Nucleus accumbens (tissue), 56 donors: ENCODE measurements at regions not wholly inside any gene's neighbourhood (a gene's known extent, or its start where the extent isn't known, plus 50 kb on each side); places are given as distances from the start of the nearest gene placed in this dataset.

Source experiments
- DNase-seq, 56 donors: peaks; one replicate each; lab custom pipeline; 2025; lab: John Stamatoyannopoulos, UW

DNA sequence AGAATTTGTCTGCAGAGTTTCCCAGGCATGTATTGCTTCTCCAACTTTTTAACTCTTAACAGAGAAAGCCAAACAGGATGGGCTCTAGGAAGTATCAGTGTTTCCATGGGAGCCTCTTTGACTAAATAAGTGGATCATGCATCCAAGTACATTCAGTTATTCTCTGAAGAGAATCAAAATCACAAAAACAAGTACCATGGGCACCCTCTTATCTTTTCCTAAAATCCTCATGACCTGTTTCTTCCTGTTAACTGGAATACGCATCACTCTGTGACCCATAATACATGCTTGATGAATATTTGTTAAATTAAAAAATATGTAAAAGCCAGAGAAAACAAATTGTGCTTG, 186.9 kb upstream of the MGMT start:
- DNase-seq, result no peak

DNA sequence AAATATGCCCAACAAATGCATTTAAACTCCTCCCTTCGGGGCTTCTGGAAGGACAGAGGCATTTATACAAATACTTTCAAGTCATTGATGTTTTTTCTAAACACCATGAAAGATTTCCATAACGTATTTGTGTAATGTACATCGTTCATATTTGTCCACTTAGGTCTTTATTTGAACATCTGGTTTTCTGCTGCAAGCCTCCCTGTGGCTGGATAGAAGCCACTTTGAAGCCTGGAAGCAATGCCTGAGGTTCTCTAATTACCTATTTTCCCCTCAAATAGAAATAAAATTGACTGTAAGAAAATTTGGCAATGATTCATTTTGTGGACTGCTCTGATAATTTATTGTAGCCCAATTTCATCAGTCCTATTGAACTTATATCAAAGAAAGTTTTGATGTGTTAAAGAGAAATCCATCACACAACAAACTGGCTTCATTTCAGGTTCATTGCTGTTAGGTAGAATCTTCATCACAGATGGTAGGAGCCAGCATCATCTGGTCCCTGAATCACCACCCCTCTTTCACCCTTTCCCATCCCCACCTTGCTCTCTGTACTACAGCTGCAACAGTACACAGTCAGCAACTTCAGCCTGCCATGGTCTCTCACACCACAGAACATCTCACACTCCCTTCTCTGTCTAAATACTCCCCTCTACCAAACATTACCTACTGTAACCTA, 186.0 kb upstream of the MGMT start:
- no peak for DNase-seq

DNA sequence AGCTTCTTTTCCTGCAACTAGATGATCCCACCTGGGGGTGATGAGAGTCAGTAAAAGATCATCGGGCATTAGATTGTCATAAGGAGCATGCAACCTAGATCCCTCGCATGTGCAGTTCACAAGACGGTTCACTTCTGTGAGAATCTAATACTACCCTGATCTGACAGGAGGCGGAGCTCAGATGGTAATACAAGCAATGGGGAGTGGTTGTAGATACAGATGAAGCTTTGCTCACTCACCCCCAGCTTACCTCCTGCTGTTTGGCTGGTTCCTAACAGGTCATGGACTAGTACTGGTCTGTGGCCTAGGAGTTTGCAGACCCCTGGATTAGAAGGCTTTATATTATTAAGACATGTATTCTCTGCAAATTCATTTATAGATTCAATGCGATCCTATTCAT, 181.6 kb upstream of the MGMT start:
- DNase-seq, result no peak

DNA sequence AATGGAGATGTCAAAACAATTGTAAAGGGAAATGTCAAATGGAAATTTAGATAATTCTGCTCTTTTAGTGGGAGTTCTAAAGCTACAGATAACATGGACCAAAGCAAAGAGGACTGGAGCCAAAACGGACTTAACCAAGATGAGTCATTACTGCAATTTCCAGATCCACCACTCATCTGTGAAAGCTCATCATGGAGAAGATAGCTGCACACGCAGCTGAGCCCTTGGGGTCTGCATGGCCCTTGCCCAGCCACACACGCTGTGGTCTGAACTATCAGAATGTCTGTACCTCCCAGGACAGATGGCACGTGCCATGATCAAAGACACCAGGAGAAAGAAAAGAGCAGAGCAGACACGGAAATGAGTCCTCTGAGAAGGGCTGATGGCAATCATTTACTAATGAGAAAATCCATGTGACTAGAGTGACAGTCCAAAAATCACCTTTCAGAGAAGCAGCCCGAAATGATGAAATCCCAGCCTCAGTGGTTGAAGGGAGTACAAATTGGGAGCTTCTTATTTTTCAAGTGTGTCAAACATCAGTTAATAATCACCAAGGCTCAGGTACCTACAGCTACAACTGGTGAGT, 177.9 kb upstream of the MGMT start:
- no peak for DNase-seq

DNA sequence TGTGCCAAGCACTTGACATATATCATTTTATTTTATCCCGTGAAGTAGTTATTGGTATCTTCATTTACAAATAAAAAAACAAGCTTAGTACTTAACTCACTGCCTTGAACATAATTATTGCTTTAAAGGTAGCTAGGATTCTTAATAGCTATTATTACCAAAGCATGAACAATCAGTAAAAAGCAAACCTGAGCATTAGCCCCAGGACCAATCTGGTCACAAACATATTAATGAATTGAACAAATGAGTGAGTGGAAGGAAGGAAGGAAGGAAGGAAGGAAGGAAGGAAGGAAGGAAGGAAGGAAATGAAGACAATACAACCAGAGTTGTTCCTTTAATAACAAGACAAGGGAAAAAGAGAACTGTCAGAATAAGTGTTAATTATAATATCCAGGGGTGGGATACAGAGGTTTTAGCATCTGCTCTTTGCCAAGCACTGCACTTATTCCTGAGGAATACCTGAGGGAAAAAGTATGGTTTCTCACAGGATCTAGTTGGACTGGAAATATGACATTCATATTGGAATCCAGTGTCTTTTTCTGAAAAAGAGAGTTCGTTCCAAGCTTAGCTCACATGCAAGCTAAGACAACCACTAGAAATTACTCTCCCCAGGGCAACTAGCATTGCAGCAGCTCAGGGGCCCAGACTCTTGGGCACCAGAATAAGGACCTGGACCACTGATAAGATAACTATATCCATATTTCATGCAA, 172.9 kb upstream of the MGMT start:
- DNase-seq, result no peak

DNA sequence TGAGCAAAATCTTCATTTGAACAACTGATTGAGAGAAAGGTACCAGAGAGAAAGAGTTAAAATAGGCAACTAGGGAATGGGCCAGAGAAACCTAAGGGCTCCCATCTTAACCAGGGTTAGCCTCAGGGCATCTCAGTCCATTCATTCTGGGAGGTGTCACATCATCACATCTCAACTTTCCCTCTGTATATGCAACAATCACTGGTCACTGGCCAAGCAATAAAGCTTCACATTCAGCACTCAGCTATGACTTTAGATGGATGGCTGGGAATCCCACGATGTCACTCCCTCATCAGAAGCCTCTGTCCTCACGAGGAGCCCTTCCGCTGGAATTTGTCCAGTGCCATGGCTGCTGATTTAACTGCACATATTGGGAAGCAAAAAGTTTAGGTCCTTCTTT, 172.1 kb upstream of the MGMT start:
- no peak for DNase-seq

DNA sequence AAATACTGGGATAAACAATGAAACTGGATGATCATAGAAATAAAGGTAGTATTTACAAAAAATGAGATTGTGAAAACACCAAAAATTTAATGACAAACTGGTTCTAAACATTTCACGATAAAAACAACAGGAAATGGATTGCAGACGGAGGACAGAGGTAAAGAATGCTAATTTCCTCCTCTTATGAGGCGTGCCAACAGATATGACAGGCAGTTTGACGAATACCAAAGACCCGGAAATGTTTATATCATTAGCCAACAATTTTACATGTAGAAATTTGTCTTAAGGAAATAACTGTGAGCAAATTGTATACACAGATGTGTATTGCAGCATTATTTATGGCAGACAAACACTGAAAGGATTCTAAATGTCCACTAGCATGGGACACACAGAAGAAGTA, 162.0 kb upstream of the MGMT start:
- DNase-seq, result no peak

DNA sequence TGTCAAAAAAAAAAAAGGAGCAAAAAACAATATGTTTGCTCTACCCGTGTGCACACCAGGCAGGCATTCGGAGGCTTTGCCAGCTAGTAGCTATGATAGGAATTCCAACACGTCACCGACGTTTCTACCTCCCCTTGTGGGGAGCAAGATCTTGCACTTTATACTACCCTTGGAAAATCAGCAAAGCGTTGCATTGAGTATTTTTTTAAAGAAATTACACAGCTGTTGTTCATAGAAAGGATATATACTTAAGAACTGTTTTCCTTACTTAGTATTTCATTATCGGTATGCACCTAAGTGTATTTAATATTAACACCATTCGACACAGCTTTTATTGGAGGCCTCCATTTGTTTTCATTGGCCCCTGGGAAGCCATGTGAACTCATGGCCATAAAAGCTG, 159.9 kb upstream of the MGMT start:
- DNase-seq, result no peak

DNA sequence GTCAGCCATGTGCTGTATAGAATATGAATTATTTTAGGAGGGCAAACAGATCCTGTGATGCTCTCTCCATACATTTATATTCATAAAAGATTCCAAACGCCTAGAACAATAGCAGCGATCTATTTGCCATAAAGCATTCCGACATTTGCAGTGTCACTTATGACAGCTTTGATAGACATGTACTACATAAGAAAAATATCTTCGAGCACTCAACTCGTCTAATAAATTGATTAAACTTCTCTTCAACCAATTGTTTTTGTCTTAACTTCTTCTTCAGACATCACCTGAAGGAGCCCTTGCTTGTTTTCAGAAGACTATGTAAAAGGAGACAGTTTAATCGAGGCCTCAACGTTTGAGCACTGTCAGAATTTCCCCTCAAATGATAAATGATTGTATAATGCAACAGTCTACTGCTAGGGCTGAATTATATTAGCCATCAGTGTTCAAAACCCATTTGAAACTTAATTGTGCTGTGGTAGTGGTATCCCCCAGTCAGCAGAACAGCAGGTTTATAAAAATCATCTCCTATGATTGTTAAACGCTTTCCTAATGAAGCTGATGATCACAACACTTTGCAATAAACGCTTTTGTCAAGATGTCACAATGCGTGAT, 158.0 kb upstream of the MGMT start:
- no peak for DNase-seq

DNA sequence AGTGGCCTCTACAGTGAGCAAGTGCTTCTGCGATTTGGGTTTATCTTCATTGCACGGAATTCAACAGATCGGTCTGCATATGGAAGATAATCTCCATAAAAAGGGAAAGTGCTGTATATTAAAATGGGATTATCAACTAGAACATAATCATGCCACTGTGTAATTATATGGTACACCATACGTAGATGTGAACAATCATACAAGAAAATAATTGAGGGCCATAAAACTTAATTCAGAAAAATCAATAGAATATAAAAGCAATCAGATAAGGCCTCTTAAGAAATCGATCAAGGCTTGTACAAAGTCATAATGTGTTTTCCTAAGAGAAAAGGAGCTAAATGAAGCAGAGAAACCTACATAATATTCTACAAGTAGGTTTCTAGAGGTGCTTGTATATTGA, 157.5 kb upstream of the MGMT start:
- no peak for DNase-seq

DNA sequence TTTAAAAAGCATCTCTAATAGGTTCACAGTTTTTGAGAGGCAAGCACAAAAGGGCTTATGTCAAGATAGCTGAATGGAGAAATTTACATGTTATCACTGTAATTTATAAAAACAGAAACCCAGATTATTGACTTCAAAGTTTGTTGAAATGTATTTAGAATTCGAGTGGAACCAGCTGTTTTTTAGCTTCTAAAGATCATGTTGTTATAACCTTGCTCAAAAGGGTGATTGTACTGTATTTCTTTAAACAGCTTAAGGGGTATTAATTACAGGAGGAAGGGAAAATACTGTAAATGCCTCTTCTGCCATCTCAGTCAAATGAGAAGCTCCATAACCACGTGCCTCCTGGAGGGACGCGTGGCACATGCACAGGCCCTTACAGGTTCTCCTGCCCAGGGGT, 156.2 kb upstream of the MGMT start:
- no peak for DNase-seq

DNA sequence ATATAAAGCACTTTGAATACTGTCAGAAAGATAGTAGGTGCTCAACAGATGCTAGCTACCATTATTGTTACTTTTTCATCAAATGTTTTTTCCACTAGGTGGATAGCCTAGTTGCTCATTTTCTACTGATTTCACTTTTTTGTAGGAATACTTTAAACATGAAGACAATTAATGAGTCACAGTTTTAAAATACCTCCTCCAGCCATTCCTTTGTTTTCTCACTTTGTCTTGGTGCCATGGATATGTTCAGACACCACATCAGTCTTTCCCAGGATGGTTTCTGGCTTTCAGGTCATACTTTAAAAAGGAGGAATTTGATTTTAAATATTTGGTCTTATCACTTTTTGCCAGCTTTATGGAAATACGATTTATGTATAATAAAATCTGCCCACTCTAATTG, 147.1 kb upstream of the MGMT start:
- no peak for DNase-seq

DNA sequence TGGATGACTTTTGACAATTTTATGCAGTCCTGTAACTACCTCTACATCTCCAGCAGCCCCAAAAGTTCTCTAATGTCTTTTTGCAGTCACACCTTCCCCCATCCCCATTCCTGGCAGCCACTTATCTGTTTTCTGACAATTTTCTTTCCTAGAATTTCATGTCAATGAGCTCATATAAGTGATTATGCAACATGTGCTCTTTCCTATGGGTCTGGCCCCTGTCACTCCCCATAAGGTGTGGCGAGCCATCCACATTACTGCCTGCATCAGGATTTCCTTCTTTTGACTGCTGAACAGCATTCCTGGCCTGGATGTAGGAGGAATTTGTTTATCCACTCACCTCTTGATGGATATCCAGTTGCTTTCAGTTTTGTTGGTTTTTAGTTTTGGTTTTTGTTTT, 146.7 kb upstream of the MGMT start:
- no peak for DNase-seq

DNA sequence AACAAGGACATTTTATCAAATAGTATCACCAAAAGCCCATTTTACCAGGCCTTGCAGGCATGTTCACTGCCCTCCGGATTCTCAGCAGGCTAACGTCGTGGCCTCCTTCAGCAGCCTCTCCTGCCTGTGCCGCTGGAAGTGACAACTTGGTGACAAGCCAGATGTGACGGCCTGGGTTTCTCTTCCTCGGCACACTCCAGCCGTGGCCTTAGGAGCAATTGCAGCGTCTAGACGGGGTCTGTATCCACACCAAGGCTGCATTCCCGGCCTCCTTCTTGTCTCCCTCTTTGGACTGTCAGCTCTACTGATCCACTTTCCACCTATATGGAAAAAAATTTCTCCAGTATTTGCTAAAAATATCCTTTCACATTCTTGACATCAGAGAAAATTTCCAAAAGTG, 145.3 kb upstream of the MGMT start:
- DNase-seq, result no peak

DNA sequence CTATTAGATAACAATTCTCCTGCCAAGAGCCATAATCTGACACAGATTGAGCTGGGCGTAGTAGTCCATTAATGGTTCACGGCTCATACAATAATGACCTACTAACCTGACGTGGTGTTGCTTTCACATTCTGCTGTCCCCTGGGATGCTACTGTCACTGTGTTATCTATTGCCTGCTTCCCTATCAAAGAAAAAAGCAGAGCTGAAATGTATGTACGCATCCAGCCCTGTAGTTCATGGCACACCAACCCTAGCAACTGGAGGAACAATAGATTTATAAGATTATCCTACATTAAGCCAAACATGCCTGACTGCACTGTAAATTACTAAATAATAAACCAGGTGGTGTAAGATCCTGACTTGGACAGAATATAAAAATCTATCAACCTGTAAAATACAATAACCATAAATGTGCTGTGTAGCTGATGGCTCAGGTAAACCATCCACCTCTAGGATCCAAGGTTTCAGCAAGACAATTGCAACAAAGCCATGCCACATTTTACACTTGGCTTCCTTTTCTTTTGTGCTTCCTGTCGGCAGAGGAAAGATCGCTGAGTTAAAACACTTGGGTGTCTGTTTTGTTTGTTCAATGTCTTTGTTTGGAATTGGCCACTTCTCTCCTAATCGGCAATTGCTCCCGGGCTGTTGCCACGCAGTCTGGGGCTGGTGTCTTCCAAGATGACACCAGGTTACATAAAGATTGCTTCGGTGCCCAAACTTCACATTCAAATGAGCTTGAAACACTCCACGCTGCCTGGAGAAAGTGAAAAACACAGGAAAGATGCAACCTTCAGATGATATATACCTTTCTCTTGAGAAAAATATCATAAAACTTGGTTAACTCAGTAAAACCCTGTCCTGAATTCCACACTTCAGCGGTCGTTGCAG, 143.9 kb upstream of the MGMT start:
- DNase-seq, result no peak

DNA sequence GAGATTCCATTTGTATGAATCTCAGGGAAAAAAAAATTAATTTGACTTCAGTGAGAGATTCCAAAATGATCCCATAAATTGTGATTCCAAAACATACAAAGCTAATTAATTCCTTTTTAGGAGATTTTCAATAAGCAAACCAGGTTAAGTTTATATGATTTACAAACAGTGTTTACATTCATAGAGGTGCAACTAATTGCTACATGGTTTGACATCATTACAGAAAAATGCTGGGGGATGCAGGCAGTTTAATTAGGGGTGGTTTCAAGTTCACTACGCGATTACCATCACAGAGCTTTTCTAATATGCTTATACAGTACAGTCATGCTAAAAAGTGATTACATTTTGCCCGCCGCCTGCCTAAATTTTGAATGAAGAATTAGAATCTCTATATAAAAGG, 143.2 kb upstream of the MGMT start:
- DNase-seq, result no peak

DNA sequence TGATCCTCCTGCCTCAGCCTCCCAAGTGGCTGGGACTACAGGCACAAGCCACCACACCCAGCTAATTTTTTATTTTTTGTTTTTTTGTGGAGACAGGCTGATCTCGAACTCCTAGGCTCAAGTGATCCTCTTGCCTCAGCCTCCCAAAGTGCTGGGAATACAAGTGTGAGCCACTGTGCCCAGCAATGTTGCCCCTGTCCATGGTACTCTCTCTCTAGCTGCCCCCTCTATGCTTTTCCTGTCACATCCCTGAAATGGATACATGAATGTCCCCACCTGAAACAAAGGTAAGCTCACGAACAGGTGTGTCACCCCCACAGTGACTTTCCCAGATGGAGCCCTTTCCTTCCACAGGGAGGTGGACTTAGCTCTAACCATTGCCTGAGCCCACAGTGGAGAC, 141.1 kb upstream of the MGMT start:
- DNase-seq, result no peak

DNA sequence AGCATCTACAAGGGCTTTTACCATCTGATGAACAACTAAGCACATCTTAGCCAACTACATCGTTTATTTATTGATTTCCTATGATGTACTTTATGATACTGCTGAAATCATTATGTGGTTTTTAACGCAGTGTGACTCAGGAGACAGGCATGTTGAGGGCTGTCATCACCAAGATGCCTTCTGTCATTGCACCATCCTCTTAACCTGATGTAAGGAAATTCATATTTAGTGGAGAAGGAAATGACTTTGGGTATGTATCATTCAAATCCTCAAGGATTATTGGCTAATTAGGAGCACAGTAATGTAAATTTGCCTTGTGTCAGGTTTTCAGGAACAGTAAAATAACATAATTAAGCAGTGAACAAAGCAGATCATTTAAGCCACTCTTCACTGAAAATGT, 138.5 kb upstream of the MGMT start:
- no peak for DNase-seq

DNA sequence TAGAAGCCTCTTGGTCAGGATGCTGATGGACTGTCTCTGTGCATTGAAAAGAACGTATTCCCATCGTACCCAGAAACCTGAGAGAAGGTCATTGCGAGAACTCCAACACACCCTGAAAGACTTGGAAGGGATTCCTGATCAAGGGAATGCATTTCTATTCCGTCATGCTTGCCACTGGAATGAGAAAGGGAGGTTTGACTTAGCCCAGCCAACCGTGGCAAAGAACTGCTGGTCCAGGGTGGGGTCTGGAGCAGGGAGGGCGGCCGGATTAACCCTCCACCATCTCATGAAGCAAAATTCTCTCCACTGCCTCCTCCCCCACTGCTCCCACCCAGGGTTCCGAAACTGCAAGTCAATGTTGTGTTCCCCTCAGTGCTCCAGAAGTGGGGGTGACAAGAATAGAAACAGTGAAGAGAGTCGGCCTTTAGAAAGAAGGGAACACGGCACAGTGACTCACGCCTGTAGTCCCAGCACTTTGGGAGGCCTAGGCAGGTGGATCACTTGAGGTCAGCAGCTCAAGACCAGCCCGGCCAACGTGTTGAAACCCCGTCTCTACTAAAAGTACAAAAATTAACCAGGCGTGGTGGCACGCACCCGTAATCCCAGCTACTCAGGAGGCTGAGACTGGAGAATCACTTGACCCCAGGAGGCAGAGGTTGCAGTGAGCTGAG, 137.5 kb upstream of the MGMT start:
- DNase-seq, result no peak

DNA sequence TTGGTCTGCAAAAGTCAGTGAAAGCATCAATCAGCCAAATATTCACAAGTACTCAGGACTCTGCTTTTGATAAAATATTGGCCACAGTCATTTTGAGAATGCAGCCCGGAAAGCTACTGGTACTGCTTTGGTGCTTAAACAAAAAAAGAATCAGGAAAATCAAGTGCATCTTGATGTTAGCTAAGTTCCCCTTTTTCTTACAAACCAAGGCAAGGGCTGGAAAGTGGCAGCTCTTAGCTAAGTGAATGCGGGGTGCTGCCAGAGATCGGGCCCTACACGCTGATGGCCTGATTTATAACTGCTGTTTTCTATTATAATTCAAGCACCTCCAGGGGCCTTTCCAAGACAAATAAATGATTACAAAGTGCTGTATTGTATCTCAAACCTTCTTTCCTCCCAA, 136.8 kb upstream of the MGMT start:
- no peak for DNase-seq
